MM.1S (cell line): ENCODE measurements at regions not wholly inside any gene's neighbourhood (a gene's known extent, or its start where the extent isn't known, plus 50 kb on each side); places are given as distances from the start of the nearest gene placed in this dataset.

Experiments used
- DNase-seq: peaks from one replicate; pipeline ENCODE4 v3.0.0-alpha.2; 2015
- H2AFZ ChIP-seq: fragments of 300-600 bp; sonication (generic); 2 replicates; pipeline ENCODE4 v1.6.0; 2016; ENCODE audit warnings: antibody characterized with exemption, low read length
- H3F3A ChIP-seq: fragments of 300-600 bp; sonication (generic); 2 replicates; pipeline ENCODE4 v1.6.1; 2016; ENCODE audit warnings: mild to moderate bottlenecking, antibody characterized with exemption, low read length, moderate library complexity, mixed read lengths; ENCODE audit not compliant: insufficient read depth
- H3K27ac ChIP-seq: fragments of 300-600 bp; sonication (generic); 2 replicates; pipeline ENCODE4 v1.5.1; 2016; ENCODE audit warnings: mild to moderate bottlenecking, low read length
- H3K27me3 ChIP-seq: fragments of 300-600 bp; sonication (generic); replicated peaks from 2 replicates; pipeline ENCODE4 v1.6.0; 2016; ENCODE audit warnings: low read length; ENCODE audit not compliant: insufficient read depth
- H3K36me3 ChIP-seq: fragments of 300-600 bp; sonication (generic); replicated peaks from 2 replicates; pipeline ENCODE4 v1.6.1; 2016; ENCODE audit warnings: mild to moderate bottlenecking, low read length, mixed read lengths; ENCODE audit not compliant: insufficient read depth
- H3K4me1 ChIP-seq: fragments of 300-600 bp; sonication (generic); 2 replicates; pipeline ENCODE4 v1.6.1; 2016; ENCODE audit warnings: low read length, mixed read lengths
- H3K4me2 ChIP-seq: fragments of 300-600 bp; sonication (generic); 2 replicates; pipeline ENCODE4 v1.6.0; 2016; ENCODE audit warnings: low read depth, low read length
- H3K4me3 ChIP-seq: fragments of 300-600 bp; sonication (generic); 2 replicates; pipeline ENCODE4 v1.5.1; 2016; ENCODE audit warnings: low read length, mixed read lengths
- H3K79me2 ChIP-seq: fragments of 300-600 bp; sonication (generic); 2 replicates; pipeline ENCODE4 v1.6.1; 2016; ENCODE audit warnings: mixed run types, low read length, mixed read lengths
- H3K9ac ChIP-seq: fragments of 300-600 bp; sonication (generic); 2 replicates; pipeline ENCODE4 v1.6.1; 2016; ENCODE audit warnings: low read length, mixed read lengths
- H3K9me2 ChIP-seq: fragments of 300-600 bp; sonication (generic); replicated peaks from 2 replicates; pipeline ENCODE4 v1.6.1; 2016; ENCODE audit warnings: mild to moderate bottlenecking, low read length, mixed read lengths; ENCODE audit not compliant: insufficient read depth
- H3K9me3 ChIP-seq: fragments of 300-600 bp; sonication (generic); replicated peaks from 2 replicates; pipeline ENCODE4 v1.6.1; 2016; ENCODE audit warnings: mild to moderate bottlenecking, low read length, mixed read lengths; ENCODE audit not compliant: insufficient read depth
- H4K20me1 ChIP-seq: fragments of 300-600 bp; sonication (generic); 2 replicates; pipeline ENCODE4 v1.6.1; 2016; ENCODE audit warnings: mild to moderate bottlenecking, low read length, moderate library complexity, mixed read lengths; ENCODE audit not compliant: insufficient read depth
- EZH2 ChIP-seq: fragments of 300-600 bp; sonication (generic); optimal IDR thresholded peaks from 2 replicates; pipeline ENCODE3; 2017; ENCODE audit warnings: low read depth, mild to moderate bottlenecking, antibody characterized with exemption, low read length, mixed read lengths
- EZH2phosphoT487 ChIP-seq: fragments of 300-600 bp; sonication (generic); IDR thresholded peaks from 2 replicates; pipeline ENCODE4 v1.6.1; 2018; ENCODE audit warnings: antibody characterized with exemption, low read length
- TF ChIP-seq, protein P1 (sequence below): fragments of 300-600 bp; sonication (generic); IDR thresholded peaks from 2 replicates; pipeline ENCODE4 v1.5.1; 2016; ENCODE audit warnings: antibody characterized with exemption, low read length, mixed read lengths

DNA sequence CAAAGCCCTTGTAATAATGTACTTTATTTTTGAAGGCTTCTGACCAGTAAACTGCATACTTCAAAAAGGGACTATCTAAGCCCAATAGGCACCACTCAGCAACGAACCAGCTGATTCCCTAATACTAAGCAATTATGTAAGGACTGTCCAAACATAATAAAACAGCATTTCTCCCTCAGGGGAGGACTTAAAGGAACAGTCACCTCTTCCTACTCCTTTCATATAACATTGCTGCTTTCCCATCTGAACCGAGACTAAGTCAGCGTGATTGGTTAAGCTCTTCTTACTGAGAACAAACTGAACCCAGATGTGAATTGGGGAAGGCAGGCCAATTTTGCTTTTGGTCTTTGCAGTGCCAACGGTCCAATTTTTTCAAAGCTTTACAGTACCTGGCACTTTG, 420.0 kb downstream of the METTL15 start:
- Histone ChIP-seq H3K27me3 (no peaks in the 10 kb centered on the region), H3F3A (no peaks in the 10 kb centered on the region), H3K9ac (no peak overlapping the region), H3K4me1 (no peaks in the 10 kb centered on the region), H4K20me1 (no peaks in the 10 kb centered on the region), H3K9me2 (no peaks in the 10 kb centered on the region), H3K4me3 (no peak overlapping the region), H3K9me3 (no peaks in the 10 kb centered on the region), H3K79me2 (no peaks in the 10 kb centered on the region), H3K36me3 (no peaks in the 10 kb centered on the region), H3K4me2 (no peak overlapping the region), H2AFZ (no peak overlapping the region), H3K27ac (no peak overlapping the region)
- TF ChIP-seq, protein P1, sequence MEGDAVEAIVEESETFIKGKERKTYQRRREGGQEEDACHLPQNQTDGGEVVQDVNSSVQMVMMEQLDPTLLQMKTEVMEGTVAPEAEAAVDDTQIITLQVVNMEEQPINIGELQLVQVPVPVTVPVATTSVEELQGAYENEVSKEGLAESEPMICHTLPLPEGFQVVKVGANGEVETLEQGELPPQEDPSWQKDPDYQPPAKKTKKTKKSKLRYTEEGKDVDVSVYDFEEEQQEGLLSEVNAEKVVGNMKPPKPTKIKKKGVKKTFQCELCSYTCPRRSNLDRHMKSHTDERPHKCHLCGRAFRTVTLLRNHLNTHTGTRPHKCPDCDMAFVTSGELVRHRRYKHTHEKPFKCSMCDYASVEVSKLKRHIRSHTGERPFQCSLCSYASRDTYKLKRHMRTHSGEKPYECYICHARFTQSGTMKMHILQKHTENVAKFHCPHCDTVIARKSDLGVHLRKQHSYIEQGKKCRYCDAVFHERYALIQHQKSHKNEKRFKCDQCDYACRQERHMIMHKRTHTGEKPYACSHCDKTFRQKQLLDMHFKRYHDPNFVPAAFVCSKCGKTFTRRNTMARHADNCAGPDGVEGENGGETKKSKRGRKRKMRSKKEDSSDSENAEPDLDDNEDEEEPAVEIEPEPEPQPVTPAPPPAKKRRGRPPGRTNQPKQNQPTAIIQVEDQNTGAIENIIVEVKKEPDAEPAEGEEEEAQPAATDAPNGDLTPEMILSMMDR, result no peak
- TF ChIP-seq EZH2phosphoT487 (no peak), EZH2 (no peak)
- no peak for DNase-seq

DNA sequence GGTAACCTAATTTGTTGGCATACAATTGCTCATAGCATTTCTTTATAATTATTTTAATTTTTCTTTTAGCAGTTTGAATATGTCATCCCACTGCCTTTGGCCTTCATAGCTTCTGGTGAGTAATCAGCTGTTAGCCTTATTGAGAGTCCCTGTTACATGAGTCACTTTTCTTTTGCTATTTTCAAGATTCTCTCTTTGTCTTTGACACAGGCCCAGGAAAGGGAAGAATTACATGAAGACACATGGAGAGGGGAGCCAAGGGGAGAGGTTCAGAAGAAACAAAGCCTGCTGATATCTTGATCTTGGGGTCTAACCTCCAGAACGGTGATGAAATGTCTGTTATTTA, 418.2 kb downstream of the METTL15 start:
- H3K27me3 ChIP-seq, result no peaks in the 10 kb centered on the region
- H3K36me3 ChIP-seq, result no peaks in the 10 kb centered on the region
- H3K9me2 ChIP-seq, result no peaks in the 10 kb centered on the region
- TF ChIP-seq EZH2phosphoT487 (no peak), EZH2 (no peak)
- TF ChIP-seq, protein P1, result no peak
- H3K4me2 ChIP-seq, result no peak overlapping the region
- no peaks in the 10 kb centered on the region for H4K20me1 ChIP-seq
- H2AFZ ChIP-seq, result no peak overlapping the region
- no peaks in the 10 kb centered on the region for H3F3A ChIP-seq
- H3K79me2 ChIP-seq, result no peaks in the 10 kb centered on the region
- H3K4me1 ChIP-seq, result no peaks in the 10 kb centered on the region
- no peaks in the 10 kb centered on the region for H3K9me3 ChIP-seq
- H3K4me3 ChIP-seq, result no peak overlapping the region
- no peak overlapping the region for H3K27ac ChIP-seq
- DNase-seq, result no peak
- no peak overlapping the region for H3K9ac ChIP-seq

DNA sequence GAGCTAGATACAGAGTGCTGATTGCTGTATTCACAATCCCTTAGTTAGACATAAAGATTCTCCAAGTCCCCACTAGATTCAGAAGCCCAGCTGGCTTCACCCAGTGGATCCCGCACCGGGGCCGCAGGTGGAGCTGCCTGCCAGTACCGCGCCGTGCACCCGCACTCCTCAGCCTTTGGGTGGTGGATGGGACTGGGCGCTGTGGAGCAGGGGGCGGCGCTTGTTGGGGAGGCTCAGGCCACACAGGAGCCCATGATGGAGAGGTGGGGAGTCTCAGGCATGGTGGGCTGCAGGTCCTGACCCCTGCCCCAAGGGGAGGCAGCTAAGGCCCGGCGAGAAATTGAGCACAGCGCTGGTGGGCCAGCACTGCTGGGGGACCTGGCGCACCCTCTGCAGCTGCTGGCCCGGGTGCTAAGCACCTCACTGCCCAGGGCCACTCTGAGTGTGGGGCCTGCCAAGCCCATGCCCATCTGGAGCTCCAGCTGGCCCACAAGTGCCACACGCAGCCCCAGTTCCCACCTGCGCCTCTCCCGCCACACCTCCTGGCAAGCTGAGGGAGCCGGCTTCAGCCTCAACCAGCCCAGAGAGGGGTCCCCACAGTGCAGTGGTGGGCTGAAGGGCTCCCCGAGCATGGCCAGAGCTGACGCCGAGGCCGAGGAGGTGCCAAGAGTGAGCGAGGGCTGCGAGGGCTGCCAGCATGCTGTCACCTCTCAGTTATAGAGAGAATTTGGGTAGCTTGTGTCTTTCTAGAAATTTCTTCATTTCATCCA, 417.6 kb downstream of the METTL15 start:
- Histone ChIP-seq H4K20me1 (no peaks in the 10 kb centered on the region), H3F3A (no peaks in the 10 kb centered on the region), H3K4me2 (no peak overlapping the region), H2AFZ (no peak overlapping the region), H3K9me2 (no peaks in the 10 kb centered on the region), H3K79me2 (no peaks in the 10 kb centered on the region), H3K36me3 (no peaks in the 10 kb centered on the region), H3K9me3 (no peaks in the 10 kb centered on the region), H3K27me3 (no peaks in the 10 kb centered on the region), H3K4me3 (no peak overlapping the region), H3K4me1 (no peaks in the 10 kb centered on the region), H3K9ac (no peak overlapping the region), H3K27ac (no peak overlapping the region)
- no peak for DNase-seq
- TF ChIP-seq, protein P1, result no peak
- no peak for TF ChIP-seq EZH2
- no peak for TF ChIP-seq EZH2phosphoT487
